Left ventricle myocardium inferior (tissue), 1 donor: ENCODE measurements at regions not wholly inside any gene's neighbourhood (a gene's known extent, or its start where the extent isn't known, plus 50 kb on each side); places are given as distances from the start of the nearest gene placed in this dataset.

ENCODE experiments used
- DNase-seq: peaks from one replicate; pipeline ENCODE4 v3.0.0-alpha.2; 2020
- H3K27ac ChIP-seq: fragments of 200-600 bp; replicated peaks from 2 replicates; pipeline ENCODE4 v1.8.0; 2021
- H3K27me3 ChIP-seq: fragments of 200-600 bp; 2 replicates; pipeline ENCODE4 v1.8.0; 2021; ENCODE audit warnings: low read depth
- H3K36me3 ChIP-seq: fragments of 200-600 bp; 2 replicates; pipeline ENCODE4 v1.8.0; 2021
- H3K4me1 ChIP-seq: fragments of 200-600 bp; 2 replicates; pipeline ENCODE4 v1.8.0; 2021
- H3K4me3 ChIP-seq: fragments of 200-600 bp; 2 replicates; pipeline ENCODE4 v1.8.0; 2021; ENCODE audit warnings: mild to moderate bottlenecking, moderate library complexity
- H3K9me3 ChIP-seq: fragments of 200-600 bp; replicated peaks from 2 replicates; pipeline ENCODE4 v1.8.0; 2021
- intact Hi-C: fragments of 100-400 bp; cut with micrococcal nuclease; formaldehyde crosslinking; loops from one replicate; pipeline ENCODE4 v1.11.0; 2022
- TF ChIP-seq, protein P1 (sequence below): fragments of 200-600 bp; IDR thresholded peaks from 2 replicates; pipeline ENCODE4 v1.8.0; 2021; ENCODE audit warnings: antibody characterized with exemption, mild to moderate bottlenecking, borderline replicate concordance
- donor health status: DM: no; HTN: yes; CAD: no; lungs with severe emphysema.

DNA sequence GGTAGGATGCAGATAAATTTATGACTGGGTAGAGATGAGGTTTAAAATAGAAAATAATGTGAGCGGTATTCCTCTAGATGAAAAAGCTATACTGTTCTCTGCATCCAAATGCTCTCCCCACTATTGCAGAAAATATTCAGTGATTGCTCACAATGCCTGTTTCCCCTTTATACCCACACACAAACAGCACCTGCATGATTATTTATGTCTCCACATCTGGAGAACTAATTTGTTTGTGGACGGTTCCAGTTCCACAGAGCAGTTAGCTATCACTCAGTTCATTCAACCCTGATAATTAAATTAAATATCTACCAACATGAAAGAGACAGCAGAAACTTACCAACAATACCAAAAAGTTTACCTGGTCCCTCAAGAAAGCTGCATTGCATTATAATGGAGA lies 800.0 kb downstream of the CDH11 start:
- H3K4me1 ChIP-seq = no peaks in the 10 kb centered on the region
- no peak overlapping the region for H3K4me3 ChIP-seq
- no peaks in the 10 kb centered on the region for H3K27me3 ChIP-seq
- no peak overlapping the region for H3K27ac ChIP-seq
- H3K9me3 ChIP-seq = no peaks in the 10 kb centered on the region
- H3K36me3 ChIP-seq = no peaks in the 10 kb centered on the region
- intact Hi-C loops = no loop called here
- DNase-seq = no peak
- TF ChIP-seq, protein P1, sequence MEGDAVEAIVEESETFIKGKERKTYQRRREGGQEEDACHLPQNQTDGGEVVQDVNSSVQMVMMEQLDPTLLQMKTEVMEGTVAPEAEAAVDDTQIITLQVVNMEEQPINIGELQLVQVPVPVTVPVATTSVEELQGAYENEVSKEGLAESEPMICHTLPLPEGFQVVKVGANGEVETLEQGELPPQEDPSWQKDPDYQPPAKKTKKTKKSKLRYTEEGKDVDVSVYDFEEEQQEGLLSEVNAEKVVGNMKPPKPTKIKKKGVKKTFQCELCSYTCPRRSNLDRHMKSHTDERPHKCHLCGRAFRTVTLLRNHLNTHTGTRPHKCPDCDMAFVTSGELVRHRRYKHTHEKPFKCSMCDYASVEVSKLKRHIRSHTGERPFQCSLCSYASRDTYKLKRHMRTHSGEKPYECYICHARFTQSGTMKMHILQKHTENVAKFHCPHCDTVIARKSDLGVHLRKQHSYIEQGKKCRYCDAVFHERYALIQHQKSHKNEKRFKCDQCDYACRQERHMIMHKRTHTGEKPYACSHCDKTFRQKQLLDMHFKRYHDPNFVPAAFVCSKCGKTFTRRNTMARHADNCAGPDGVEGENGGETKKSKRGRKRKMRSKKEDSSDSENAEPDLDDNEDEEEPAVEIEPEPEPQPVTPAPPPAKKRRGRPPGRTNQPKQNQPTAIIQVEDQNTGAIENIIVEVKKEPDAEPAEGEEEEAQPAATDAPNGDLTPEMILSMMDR = no peak

DNA sequence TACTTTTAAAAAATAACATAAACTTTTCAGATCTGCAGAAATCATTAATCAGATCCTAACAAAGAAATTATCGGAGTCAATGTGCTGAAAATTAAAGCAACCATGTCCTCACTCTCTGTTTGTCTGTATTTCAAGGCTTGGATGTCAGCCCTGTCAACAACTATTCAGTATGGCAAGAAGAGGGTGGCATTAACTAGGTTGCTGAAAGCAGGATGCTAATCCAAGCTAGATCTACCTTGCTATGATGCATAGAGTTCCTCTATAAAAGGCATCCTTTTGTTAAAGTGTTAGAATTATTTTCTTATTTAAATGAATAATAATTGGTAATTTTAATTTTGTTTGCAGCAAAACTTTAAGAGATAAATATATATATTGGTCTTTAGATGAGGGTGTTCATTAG lies 800.8 kb downstream of the CDH11 start:
- intact Hi-C loops = no loop called here
- TF ChIP-seq, protein P1 = no peak
- Histone ChIP-seq H3K4me3 (no peak overlapping the region), H3K27me3 (no peaks in the 10 kb centered on the region), H3K9me3 (no peaks in the 10 kb centered on the region), H3K36me3 (no peaks in the 10 kb centered on the region), H3K4me1 (no peaks in the 10 kb centered on the region), H3K27ac (no peak overlapping the region)
- no peak for DNase-seq

DNA sequence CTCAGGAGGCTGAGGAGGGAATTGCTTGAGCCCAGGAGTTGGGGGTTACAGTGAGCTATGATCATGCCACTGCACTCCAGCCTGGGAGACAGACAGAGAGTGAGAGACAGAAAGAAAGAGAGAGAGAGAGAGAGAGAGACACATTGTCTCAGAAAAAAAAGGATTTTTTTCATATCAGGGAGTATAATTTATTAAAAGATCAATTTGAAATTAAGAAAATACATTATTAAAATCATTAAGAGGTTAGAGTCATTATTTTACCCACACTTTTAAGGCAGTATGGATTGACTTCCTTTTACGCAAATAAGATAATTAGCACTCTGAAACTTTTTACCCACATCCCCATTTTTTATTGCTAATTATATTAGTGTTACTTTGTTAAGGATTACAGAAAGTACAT lies 804.3 kb downstream of the CDH11 start:
- DNase-seq = no peak
- H3K27me3 ChIP-seq = no peaks in the 10 kb centered on the region
- no peaks in the 10 kb centered on the region for H3K4me1 ChIP-seq
- no peaks in the 10 kb centered on the region for H3K9me3 ChIP-seq
- TF ChIP-seq, protein P1 = no peak
- H3K4me3 ChIP-seq = no peak overlapping the region
- H3K27ac ChIP-seq = no peak overlapping the region
- no peaks in the 10 kb centered on the region for H3K36me3 ChIP-seq
- intact Hi-C loops = no loop called here

DNA sequence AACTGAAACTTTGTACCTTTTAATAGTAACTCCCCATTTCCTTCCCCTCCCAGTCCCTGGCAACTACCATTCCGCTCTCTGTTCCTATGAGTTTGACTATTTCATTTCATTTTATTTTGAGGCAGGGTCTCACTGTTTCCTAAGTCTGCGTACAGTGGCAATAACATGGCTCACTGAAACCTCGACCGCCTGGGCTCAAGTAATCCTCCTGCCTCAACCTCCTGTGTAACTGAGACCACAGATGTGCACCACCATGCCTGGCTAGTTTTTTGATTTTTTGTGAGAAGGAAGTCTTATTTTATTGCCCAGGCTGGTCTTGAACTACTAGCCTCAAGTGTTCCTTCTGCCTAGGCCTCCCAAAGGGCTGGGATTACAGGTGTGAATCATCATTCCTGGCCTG lies 808.1 kb downstream of the CDH11 start:
- Histone ChIP-seq H3K4me1 (no peaks in the 10 kb centered on the region), H3K9me3 (peaks cover 12% of the 10 kb centered on the region), H3K27ac (no peak overlapping the region), H3K27me3 (no peaks in the 10 kb centered on the region), H3K4me3 (no peak overlapping the region), H3K36me3 (no peaks in the 10 kb centered on the region)
- TF ChIP-seq, protein P1 = no peak
- no peak for DNase-seq
- intact Hi-C loops = no loop called here

DNA sequence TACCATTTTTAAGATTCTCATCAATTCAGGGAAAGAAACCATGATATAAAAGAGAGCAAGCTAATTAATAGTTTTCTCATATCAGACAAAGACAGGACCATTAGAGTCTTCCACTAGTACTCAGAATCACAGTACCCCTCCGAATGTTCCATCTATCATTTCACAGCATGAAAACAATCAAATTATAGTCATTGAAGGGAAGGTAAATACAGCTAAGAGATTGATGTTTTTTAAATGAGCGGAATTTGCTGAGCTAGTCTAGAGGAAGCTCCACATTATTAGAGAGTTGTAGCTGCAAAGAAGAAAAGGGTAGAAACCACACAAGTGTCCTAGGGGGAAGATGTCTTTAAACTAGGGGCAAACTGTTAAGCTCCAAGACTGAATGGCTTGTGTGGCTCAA lies 808.9 kb downstream of the CDH11 start:
- TF ChIP-seq, protein P1 = no peak
- no peaks in the 10 kb centered on the region for H3K36me3 ChIP-seq
- H3K27me3 ChIP-seq = no peaks in the 10 kb centered on the region
- no peaks in the 10 kb centered on the region for H3K4me1 ChIP-seq
- H3K27ac ChIP-seq = no peak overlapping the region
- intact Hi-C loops = no loop called here
- DNase-seq = no peak
- H3K9me3 ChIP-seq = peaks cover 12% of the 10 kb centered on the region
- no peak overlapping the region for H3K4me3 ChIP-seq

DNA sequence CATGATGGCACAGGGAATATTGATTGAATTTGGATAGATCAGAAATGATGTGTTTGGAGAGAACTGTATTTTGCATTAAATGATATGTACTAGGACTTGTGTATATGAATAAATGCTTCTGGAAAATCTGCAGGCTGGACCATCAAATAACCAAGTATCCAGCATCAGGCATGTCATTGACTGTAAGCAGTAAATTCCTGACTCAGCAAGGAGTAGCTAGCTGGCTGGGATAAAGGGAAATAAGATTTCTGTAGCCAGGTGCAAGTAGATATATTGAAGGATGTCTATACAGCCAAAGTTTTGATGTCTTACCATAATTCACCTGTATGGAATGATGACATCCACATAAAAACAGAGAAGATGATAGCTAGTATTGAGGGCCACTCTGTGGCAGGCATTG lies 809.6 kb downstream of the CDH11 start:
- intact Hi-C loops = no loop called here
- H3K27me3 ChIP-seq = no peaks in the 10 kb centered on the region
- no peaks in the 10 kb centered on the region for H3K36me3 ChIP-seq
- H3K4me3 ChIP-seq = no peak overlapping the region
- no peak overlapping the region for H3K27ac ChIP-seq
- TF ChIP-seq, protein P1 = no peak
- peaks cover 12% of the 10 kb centered on the region for H3K9me3 ChIP-seq
- no peak for DNase-seq
- no peaks in the 10 kb centered on the region for H3K4me1 ChIP-seq
